ENCODE measurements at regions not wholly inside any gene's neighbourhood (a gene's known extent, or its start where the extent isn't known, plus 50 kb on each side); places are given as distances from the start of the nearest gene placed in this dataset.

DNA sequence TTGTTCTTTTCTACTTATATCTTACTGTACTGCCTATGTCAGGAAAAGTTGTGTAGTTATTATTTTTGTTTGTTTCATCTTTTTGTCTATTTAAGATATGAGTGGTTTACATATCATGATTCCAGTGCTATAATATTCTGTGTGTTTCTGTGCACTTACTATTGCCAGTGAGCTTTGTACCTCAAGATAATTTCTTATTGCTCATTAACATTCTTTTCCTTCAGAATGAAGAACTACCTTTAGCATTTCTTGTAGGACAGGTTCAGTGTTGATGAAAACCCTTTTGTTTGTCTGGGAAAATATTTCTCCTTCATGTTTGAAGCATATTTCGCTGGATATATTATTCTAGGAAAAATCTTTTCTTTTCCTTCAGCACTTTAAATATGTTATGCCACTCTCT is 452.7 kb upstream of the FAT3 start:
- no peak for DNase-seq (ENCODE audit: low read depth)

DNA sequence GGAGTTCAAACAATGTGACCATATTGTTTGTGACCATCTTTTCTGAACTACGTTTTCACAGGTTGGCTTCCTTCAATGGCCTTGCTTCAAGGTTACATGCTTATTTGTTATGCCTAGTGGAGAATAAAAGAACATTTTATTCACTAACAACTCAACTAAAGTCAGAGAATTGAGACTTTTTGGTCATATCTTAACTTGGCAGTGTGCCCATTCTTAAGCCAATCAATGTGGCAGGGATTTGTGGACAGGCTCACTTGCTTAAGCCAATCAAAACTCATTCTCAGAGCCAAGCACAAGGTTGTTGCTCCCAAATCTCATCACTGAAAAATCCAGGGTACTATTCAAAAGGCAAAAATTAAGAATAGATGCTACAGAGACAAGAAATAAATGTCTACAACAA is 455.8 kb upstream of the FAT3 start:
- no peak for DNase-seq (ENCODE audit: low read depth)

DNA sequence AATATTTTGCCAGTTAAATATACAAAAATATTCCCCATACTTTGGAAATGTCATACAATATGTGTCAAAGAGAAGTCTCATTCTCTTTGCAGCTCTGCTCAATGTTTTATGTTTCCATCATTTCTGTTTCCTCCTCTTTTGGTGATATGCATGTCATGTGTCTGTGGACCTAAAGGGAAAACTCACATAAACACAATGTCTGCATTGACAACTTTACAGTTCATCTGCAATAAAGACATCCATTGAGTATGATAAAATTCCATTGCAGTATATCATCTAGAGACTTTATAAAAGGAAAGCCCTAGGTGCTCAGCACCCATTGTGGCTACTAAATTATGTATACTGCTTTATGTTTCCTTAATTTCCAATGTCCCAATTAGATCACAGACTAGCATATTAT is 461.3 kb upstream of the FAT3 start:
- no peak for DNase-seq (ENCODE audit: low read depth)

DNA sequence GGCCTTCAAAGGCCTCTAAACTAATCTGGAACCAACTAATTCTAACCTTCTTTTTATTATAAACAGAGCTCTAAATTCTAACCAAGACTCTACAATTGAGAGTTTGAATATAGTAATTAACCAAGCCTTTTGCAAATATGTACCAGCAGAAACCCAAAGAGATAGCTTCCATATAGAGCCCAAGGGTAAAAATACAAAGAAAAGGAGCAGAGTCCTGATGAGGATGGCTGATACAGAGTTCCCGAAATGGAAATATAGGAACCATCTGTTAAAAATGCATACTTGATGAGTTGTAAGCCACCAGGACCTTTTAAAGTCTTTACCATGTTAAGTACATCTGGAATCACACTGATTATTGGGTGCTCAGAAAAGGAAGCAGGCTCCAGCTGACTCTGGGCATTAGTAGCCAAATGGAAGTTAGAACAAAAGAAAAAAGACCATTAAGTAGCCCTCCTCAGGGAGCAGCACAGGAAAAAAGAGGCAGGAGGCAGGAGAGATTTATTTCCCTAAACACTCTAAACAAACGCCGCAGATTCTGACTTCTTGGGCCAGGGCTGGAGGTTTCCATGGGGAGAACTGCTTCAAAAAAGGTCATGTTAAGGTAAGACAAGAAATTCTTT is 463.1 kb upstream of the FAT3 start:
- DNase-seq (ENCODE audit: low read depth) = no peak

DNA sequence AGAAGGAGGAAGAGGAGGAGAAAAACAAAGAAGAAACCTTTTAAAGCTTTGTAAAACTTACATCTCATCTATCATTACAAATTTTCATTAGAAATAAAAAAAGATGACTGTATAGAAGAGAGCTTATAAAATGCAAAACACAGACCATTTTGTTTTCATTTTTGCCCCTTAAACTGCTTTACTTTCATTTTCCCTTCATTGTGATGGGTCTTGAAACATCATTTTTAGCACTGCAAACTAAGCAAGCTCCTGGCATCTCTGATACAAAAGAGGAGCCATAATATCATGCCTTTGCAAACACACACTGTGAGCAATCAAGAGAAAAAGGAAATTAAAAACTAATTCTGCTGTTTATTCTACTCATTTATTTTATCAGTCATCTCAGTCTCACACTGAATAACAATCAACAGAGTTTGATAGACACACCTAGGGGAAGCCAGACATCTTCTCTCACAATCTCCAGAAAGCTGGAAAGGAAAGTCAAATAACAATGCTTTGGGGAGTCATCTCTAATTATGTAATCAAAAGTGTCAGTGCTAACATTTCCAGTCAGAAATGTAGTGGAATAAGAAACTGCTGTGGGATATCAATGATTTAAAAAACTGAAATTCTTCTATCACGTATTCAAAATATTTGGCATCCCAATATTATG is 467.7 kb upstream of the FAT3 start:
- DNase-seq (ENCODE audit: low read depth) = no peak

DNA sequence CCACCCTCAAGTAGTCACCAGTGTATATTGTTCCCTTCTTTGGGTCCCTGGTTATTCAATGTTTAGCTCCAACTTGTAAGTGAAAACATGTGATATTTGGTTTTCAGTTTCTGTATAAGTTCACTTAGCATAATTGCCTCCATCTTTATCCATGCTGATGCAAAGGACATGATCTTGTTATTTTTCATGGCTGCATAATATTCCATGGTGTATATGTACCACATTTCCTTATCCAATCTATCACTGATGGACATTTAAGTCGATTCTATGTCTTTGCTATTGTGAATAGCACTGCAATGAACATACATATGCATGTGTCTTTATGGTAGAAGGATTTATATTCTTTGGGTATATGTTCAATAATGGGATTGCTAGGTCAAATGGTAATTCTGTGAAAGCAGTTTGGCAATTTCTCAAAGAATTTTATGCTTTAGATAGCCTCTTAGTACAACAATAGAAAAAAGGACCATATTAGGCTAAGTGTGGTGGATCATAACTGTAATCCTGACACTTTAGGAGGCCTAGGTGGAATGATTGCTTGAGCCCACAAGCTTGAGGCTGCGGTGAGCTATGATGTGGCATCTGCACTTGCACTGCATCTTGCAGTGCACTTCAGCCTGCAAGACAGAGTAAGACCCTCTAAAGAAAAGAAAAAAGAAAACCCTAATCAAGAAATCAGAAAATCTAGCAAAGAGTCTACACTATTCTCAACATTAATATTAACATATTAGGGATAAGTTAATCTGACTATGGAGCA is 468.5 kb upstream of the FAT3 start:
- DNase-seq (ENCODE audit: low read depth) = no peak

DNA sequence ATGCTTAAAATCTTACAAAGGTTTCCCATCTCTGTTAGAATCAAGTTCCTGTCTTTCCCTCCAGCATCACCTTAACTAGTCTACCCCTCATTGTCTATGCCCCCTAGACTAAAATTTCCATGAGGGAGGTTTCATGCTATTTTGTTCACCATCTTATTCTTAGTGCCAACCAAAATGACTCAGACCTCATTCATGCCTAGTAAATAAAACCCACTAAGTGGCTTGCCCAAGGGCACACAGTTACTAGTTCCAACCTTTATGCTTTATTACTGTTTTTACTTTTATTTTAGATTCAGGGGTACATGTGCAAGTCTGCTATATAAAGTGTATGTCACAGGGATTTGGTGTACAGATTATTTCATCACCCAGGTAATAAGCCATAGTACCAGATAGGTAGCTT is 469.1 kb upstream of the FAT3 start:
- DNase-seq (ENCODE audit: low read depth) = no peak

DNA sequence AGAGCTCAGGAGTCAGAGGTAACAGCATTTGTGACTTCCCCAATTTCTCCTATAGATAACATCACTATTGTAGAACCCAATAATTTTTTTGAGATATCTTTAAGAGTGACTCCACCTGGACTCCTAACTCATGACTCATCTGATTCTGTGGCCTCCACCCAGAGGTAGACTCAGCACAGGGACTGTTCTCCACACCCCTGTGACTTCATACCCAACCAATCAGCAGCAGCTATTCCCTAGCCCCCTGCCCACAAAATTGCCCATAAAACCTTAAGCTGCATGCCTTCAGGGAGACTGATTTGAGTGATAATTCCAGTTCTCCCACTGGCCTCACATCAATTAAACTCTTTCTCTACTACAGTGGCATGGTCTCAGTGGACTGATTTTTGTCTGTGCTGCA is 475.4 kb upstream of the FAT3 start:
- DNase-seq (ENCODE audit: low read depth) = no peak

DNA sequence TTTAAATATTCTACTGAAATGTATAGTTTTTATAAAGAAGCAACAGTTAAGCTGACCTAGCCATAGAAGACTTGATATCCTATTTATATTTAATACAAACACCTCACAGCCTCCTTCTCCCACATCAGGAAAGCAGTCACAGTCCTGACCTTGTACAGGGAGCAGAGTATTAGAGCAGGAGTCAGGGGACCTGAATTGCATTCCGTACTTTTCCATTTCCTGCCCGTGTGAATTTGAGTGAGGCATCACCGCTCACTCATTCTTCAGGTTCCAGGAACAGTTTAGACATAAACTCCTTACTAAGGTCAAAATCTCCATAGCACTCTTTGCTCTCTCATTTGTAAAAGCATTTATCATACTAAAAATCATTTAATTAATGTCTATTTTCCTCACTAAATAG is 482.5 kb upstream of the FAT3 start:
- DNase-seq (ENCODE audit: low read depth) = no peak

DNA sequence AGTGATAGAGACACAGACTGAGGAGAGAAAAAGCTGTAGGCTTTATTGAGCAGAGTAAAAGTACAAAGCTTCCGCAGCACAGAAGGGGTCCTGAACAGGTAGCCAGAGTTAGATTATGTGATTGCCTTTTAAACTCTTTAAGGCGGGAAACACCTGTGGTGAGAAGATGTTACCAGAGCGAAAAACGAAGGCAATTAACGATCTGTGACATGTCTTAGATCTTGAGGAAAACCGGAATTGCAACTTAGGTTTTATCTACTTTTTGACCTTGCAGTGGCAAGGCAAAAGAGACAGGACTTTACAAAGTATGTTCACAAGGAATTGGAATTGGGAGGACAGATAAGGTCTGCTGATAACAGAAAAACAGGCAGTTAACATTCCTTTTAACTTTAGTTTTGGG is 493.6 kb upstream of the FAT3 start:
- DNase-seq (ENCODE audit: low read depth) = no peak

DNA sequence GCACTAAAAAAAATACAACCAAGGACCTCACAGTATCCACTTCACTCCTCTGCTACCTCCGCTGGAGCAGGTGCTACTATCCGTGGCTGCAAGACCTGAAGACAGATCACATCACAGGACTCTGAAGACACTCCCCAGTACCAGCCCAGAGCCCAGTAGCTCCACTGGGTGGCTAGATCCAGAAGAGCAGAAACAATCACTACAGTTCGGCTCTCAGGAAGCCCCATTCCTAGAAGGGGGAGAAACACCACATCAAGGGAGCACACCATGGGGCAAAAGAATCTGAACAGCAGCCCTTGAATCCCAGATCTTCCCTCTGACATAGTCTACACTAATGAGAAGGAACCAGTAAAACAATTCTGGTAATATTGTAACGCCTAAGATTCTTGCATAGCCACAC is 494.0 kb upstream of the FAT3 start:
- DNase-seq (ENCODE audit: low read depth) = no peak

DNA sequence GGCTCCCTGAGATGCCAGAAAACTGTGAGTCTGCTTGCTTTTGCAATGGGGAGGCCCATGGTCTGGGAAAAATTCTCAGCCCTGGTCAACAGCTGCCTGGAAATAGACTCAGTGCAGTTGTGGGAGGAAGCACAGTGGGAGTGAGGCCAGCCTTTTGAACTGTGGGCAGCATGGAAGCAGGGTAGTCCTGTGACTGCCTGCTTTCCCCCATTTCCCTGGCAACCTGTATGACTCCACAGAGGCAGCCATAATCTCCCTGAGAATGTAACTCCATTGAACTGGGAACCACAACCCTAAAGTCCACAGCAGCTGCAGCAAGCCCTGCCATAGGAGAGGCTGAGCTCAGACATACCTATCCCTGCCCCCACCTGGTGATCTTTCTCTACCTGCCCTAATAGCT is 494.6 kb upstream of the FAT3 start:
- DNase-seq (ENCODE audit: low read depth) = no peak

DNA sequence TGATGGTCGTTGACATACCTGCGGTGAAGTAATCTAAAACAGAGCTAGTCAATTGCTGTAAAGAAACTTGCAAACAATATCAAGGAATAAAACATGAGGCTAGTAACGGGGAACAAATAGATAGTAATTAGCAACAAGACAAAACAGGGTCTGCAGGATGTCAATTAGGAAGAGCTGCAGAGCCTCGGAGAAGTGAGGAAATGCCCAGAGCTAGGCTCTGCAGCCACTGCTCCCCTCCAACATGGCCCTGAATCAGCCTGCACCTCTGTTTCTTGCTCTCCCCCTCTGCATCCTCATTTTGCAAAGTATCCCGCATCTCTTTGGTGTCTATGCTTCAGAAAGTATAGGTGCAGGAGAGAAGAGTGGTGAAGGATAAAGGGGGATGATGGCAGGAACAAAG is 507.4 kb upstream of the FAT3 start:
- no peak for DNase-seq (ENCODE audit: low read depth)

DNA sequence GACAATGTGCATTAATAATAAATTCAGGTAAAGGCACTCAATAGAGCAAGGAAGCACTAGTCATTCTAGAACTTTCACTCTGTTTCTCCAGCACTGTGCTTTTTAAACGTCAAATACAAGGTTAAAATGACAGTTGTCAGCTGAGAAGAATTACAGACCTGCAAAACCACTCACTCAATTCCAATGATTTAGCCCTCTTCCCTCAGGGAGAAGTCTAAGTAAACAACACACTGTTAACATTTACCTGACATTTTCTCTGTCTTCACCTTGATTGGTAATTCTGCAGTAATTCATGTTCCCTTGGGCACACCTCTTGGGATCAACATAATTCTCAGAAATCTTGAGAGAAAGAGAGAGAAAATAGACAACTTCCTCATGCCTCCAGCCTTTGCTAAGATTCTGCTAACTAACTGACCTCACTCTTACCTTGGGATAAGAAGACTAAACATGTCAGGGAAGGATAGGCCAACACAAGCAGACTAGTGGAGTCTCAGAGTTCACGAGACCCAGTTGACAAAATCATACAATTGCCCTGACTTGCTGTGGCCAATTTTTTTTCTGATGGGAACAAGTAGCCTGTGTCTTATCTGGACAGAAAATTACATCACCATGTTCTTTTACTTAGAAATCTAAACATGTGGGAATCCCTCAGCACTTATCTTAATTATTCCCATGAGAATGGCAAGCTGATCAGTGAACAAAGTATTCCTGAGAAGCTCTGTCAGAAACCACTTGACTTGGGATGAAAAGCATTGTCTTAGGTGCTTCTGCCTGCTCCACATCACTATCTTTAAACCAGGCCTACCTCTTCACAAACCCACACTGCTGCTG is 516.8 kb upstream of the FAT3 start:
- no peak for DNase-seq (ENCODE audit: low read depth)

DNA sequence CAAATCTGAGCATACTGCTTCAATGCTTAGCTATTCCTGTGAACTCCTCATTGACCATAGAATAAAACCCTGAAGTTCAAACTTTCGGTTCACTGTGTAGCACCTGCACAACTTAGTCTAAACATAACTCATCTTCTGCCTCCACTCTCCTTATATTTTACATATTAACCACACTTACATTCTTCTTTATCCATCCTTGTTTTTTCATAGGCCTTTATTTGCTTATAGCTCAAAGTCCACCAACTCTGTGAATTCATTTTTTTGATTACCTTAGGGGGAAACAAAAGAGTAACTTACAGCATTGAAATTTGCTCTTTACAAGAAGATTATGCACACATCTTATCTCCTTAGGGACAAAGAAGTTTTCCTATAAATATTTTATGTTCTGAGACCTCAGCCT is 521.6 kb upstream of the FAT3 start:
- DNase-seq (ENCODE audit: low read depth) = no peak

DNA sequence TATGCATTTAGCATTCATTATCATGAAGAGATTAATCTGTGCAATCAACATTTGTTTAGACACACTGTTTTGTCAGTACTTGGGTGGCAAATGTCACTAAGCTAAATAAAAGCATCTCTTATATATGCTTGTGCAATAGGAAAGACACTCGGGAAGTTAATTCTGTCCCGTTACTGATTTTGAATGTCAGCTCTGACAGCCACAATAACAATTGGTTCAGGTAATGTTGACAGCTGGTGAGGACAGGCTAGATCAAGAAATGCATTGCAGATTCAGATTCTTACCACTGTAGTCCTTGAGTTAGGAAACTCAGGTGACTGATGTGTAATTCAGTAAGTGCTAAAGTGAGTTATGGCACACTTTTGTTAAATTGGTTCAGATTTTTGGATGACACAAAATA is 523.8 kb upstream of the FAT3 start:
- DNase-seq (ENCODE audit: low read depth) = no peak

DNA sequence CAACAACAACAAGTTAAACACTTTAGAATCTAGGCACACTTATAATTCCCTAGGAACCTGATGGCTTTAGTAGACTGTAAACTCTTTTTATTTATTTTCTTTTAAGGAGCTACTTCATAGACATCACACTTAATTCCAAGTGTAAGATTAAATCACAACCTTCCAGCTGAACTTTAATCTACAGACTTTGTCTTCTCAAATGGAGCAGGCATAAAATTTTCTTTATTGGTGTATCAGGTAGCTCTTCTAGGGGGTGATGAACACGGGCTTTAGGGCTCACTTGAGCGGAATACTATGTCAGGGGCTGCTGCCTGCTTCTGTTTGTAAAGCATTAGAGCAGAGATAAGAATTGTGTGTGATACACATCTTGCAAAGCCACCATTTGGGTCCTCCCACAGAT is 525.8 kb upstream of the FAT3 start:
- no peak for DNase-seq (ENCODE audit: low read depth)

DNA sequence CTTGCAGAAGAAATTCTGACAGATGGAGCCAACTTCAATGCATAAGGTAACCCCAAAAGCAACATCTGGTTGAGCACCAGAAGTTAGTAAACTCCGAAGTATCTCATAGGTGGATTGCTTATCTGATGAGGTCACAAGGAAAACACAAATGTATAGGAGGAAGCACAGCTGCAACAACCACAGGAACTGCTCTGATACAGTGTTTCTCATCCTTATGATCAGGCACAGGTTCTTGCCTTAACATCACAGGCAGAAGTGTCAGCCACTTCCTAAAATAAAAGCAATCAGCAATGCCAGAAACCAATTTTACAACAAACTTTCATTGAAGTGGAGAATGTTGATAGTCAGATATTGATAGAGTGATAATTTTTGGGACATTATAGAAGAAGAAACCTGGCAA is 530.3 kb upstream of the FAT3 start:
- no peak for DNase-seq (ENCODE audit: low read depth)

DNA sequence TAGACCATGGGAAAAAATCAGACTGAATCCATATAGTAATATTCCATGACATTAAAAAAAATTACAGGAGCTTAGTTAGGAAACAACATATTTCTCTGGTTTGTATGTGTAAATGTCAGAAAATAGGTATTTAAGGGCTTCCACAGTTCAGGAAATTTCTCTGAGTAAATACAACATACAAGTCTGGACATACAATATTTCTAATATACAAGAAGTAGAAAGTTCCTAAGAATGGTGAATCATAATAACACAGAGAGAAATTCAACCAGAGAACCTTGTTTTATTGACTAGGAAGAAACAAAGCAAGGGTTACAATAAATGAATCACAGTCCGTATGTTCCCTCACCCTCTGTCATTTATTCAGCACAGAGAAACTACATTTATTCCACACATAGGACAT is 532.7 kb upstream of the FAT3 start:
- DNase-seq (ENCODE audit: low read depth) = no peak

DNA sequence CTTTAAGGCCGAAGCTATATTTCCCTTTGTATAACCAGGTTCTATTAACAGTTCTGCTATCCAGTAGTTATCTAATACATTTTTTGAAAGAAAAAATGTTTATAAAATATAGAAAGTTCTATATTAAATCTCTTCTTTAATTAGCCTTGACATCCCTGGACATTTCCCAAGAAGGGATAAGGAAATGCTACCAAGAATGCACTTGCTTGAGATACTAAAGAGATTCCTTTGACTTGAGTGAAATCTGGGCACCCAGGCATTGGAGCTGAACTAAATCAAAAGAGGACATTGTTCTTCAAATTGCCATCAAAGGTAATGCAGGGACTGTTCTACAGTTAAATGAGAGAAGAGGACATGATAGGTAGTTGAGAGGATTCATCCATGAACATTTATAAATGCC is 535.9 kb upstream of the FAT3 start:
- DNase-seq (ENCODE audit: low read depth) = no peak

DNA sequence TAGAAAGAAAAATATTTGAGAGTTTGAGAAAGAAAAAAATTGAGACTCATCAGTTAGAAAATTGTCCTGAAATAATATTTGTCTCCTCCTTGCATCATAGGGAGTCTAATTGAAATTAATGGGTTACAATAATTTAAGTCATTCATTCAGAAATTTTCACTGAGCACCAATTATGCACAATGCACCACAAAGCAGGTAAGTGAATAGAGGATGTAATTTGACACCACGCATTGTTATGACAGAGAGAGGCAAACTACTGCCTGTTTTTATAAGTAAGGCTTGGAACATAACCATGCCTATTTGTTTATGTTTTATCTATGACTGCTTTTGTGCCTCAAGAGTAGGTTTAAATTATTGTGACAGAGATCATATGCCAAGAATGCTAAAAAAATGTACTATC is 537.9 kb upstream of the FAT3 start:
- no peak for DNase-seq (ENCODE audit: low read depth)

DNA sequence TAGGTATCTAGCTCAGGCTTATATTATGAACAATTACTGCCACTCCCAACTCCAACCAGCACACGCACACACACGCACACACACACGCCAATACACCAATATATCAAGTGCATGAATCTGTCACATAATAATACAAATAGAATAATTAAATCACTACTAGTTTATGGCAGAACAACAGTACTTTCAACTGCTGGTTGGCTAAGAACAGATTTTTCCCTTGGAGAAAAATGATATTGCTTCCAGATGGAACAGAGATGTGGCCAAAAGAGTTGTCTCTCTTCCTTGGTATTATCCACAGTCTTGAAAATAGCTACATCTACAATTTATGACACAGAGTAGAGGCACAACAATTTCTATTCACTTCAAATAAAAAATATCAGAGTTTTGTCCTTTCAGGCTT is 538.3 kb upstream of the FAT3 start:
- DNase-seq (ENCODE audit: low read depth) = no peak

Measured in myocyte (in vitro differentiated cells).